HUES64 (cell line): ENCODE measurements at regions not wholly inside any gene's neighbourhood (a gene's known extent, or its start where the extent isn't known, plus 50 kb on each side); places are given as distances from the start of the nearest gene placed in this dataset.
"Not testable (repeated sequence)": the region's sequence is repeated elsewhere in the genome, so short reads cannot be mapped to it uniquely, and the experiment has no call there.

ENCODE experiments used
- H3K27ac ChIP-seq: 2 replicates; pipeline ENCODE4 v1.7.0; 2013; ENCODE audit warnings: low read depth, low read length, inconsistent platforms
- H3K27me3 ChIP-seq: 2 replicates; pipeline ENCODE4 v1.6.1; 2013; ENCODE audit warnings: mild to moderate bottlenecking, low read length; ENCODE audit not compliant: insufficient read depth
- H3K36me3 ChIP-seq: 2 replicates; pipeline ENCODE4 v1.6.1; 2013; ENCODE audit warnings: mild to moderate bottlenecking, low read length; ENCODE audit not compliant: insufficient read depth
- H3K4me1 ChIP-seq: 2 replicates; pipeline ENCODE4 v1.6.1; 2013; ENCODE audit warnings: mild to moderate bottlenecking, low read length, moderate library complexity; ENCODE audit not compliant: insufficient read depth
- H3K4me3 ChIP-seq: 2 replicates; pipeline ENCODE4 v1.5.1; 2013; ENCODE audit warnings: mild to moderate bottlenecking, low read length, moderate library complexity
- H3K9ac ChIP-seq: 2 replicates; pipeline ENCODE4 v1.6.1; 2013; ENCODE audit warnings: mild to moderate bottlenecking, low read depth, low read length
- H3K9me3 ChIP-seq: 2 replicates; pipeline ENCODE4 v1.6.1; 2013; ENCODE audit warnings: low read depth, low read length; ENCODE audit not compliant: insufficient read depth
- WGBS: fragments of 150-250, 120-280 bp; methylation state at CpG from one replicate; pipeline ENCODE4 v1.1.7; 2013; ENCODE audit warnings: missing lambda C conversion rate; 5-methylcytosine and 5-hydroxymethylcytosine counted together

- H3K36me3 ChIP-seq = no peaks in the 10 kb centered on the region
- H3K9ac ChIP-seq = no peak overlapping the region
- H3K4me1 ChIP-seq = no peaks in the 10 kb centered on the region
- no peak overlapping the region for H3K4me3 ChIP-seq
- no peaks in the 10 kb centered on the region for H3K27me3 ChIP-seq
- H3K9me3 ChIP-seq = no peaks in the 10 kb centered on the region
- WGBS = 94% methylated on average over 2 of the region's 2 CpGs
- H3K27ac ChIP-seq = no peak overlapping the region
Measured at GRCh38 chr6:128710315-128710714, 172.6 kb upstream of the LAMA2 start.

- Histone ChIP-seq H3K4me1 (no peaks in the 10 kb centered on the region), H3K9me3 (no peaks in the 10 kb centered on the region), H3K4me3 (no peak overlapping the region), H3K36me3 (no peaks in the 10 kb centered on the region), H3K9ac (no peak overlapping the region), H3K27ac (no peak overlapping the region), H3K27me3 (no peaks in the 10 kb centered on the region)
- WGBS = 98% methylated on average over 4 of the region's 4 CpGs
Measured at GRCh38 chr6:128704601-128705000, 178.3 kb upstream of the LAMA2 start.

DNA sequence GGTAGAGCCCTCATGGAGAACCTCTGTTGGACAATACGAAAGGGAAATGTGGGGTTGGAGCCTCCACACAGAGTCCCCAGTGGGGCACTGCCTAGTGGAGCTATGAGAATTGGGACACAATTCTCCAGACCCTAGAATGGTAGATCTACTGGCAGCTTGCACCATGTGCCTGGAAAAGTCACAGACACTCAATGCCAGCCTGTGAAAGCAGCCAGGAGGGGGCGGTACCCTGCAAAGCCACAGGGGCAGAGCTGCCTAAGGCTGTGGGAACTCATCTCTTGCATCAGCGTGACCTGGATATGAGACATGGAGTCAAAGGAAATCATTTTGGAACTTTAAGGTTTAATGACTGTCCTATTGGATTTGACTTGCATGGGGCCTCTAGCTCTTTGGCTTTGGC is 179.1 kb upstream of the LAMA2 start:
- not testable (repeated sequence) for H3K36me3 ChIP-seq, H3K9ac ChIP-seq, H3K4me1 ChIP-seq, H3K4me3 ChIP-seq, H3K9me3 ChIP-seq, H3K27me3 ChIP-seq, H3K27ac ChIP-seq
- 93% methylated on average over 3 of the region's 3 CpGs for WGBS

DNA sequence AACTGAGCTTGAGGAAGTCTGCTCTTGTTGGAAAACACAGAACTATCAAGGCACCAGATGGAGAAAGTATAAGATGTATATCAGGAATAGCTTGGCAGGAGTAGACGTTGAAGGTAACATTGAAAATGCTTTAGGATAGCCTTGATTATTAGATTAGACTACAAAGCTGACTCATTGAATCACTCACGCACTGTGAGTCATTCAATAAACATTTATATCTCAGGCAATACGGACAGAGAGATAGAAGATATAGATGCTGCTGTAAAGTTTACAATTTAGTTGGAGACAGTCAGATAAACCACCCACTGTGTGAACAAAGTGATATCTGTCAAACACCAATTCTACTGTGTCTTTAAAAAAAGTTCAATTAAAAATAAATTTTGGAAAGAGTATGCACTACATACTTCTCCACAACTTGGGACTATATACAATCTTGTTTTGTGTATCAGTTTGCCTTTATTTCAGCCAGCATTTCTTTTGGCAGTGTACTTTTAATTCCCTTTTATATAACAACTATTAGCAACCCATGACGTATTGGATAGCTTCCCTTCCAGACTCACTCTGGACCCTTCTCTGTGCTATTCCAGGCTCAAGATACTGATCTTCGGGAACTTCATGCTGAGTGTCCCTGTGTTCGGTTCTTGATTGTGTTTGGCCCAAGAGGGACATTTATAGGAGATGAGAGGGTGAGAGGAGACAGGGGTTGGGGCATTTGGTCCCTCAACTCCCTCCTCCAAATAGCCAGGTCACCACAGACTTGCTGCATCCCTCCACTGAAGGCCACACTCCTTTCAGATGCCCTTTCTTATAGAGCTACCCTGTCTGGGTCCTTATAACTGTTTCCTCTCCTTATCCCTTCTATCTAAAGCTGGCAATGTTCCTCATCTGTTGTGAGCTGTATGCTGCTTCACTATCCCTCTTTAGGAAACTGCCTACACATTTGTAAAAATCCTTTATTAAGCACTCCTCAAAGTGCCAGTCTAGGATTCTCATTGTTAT is 176.6 kb upstream of the PTPRK start:
- H3K9me3 ChIP-seq = no peaks in the 10 kb centered on the region
- H3K27ac ChIP-seq = no peak overlapping the region
- H3K36me3 ChIP-seq = no peaks in the 10 kb centered on the region
- H3K9ac ChIP-seq = no peak overlapping the region
- H3K4me1 ChIP-seq = no peaks in the 10 kb centered on the region
- no peak overlapping the region for H3K4me3 ChIP-seq
- no peaks in the 10 kb centered on the region for H3K27me3 ChIP-seq
- 93% methylated on average over 4 of the region's 6 CpGs for WGBS

GRCh38 chr6:128694303-128695009 is 174.1 kb upstream of the PTPRK start:
- Histone ChIP-seq H3K4me3 (no peak overlapping the region), H3K9me3 (no peaks in the 10 kb centered on the region), H3K9ac (no peak overlapping the region), H3K36me3 (no peaks in the 10 kb centered on the region), H3K4me1 (no peaks in the 10 kb centered on the region; the same call in 1 of the 2 replicates), H3K27ac (no peak overlapping the region), H3K27me3 (no peaks in the 10 kb centered on the region)
- 85% methylated on average over 1 of the region's 1 CpG for WGBS

GRCh38 chr6:128690063-128690462 is 169.7 kb upstream of the PTPRK start:
- Histone ChIP-seq H3K36me3 (no peaks in the 10 kb centered on the region), H3K27ac (no peak overlapping the region), H3K9me3 (no peaks in the 10 kb centered on the region), H3K4me1 (no peaks in the 10 kb centered on the region; the same call in 1 of the 2 replicates), H3K4me3 (no peak overlapping the region), H3K27me3 (no peaks in the 10 kb centered on the region), H3K9ac (no peak overlapping the region)
- WGBS = 90% methylated on average over 1 of the region's 3 CpGs

DNA sequence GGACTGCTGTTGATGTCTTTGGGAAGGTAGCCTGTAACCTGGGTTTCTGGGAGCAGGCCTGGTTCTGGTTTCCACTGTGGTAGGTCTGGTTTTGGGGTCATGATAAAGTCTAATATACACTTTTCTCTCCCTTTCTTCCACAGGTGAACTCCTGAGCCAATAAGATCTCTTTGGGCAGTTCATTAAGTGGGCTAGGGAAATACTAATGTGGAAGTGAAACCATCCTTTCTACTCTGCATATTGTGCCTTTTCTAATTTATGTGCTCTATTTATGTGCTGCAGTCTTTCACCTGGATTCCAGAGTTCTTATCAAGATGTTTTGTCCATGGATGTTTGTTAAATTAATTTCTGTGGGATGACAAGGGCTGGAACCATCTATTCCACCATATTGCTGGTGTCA is 165.7 kb upstream of the PTPRK start:
- no peaks in the 10 kb centered on the region for H3K27me3 ChIP-seq
- no peaks in the 10 kb centered on the region for H3K9me3 ChIP-seq
- no peaks in the 10 kb centered on the region; the same call in 1 of the 2 replicates for H3K4me1 ChIP-seq
- no peaks in the 10 kb centered on the region for H3K36me3 ChIP-seq
- H3K4me3 ChIP-seq = no peak overlapping the region
- H3K27ac ChIP-seq = no peak overlapping the region
- no peak overlapping the region for H3K9ac ChIP-seq

GRCh38 chr6:128676456-128676855 is 156.1 kb upstream of the PTPRK start:
- Histone ChIP-seq H3K27ac (no peak overlapping the region), H3K4me1 (no peaks in the 10 kb centered on the region), H3K9me3 (no peaks in the 10 kb centered on the region), H3K4me3 (no peak overlapping the region), H3K27me3 (no peaks in the 10 kb centered on the region), H3K9ac (no peak overlapping the region), H3K36me3 (no peaks in the 10 kb centered on the region)

- Histone ChIP-seq H3K4me1 (no peaks in the 10 kb centered on the region), H3K36me3 (no peaks in the 10 kb centered on the region), H3K27me3 (no peaks in the 10 kb centered on the region), H3K4me3 (no peak overlapping the region), H3K9ac (no peak overlapping the region), H3K27ac (no peak overlapping the region), H3K9me3 (no peaks in the 10 kb centered on the region)
- WGBS = 96% methylated on average over 2 of the region's 3 CpGs
Measured at GRCh38 chr6:128672023-128672422, 151.6 kb upstream of the PTPRK start.

DNA sequence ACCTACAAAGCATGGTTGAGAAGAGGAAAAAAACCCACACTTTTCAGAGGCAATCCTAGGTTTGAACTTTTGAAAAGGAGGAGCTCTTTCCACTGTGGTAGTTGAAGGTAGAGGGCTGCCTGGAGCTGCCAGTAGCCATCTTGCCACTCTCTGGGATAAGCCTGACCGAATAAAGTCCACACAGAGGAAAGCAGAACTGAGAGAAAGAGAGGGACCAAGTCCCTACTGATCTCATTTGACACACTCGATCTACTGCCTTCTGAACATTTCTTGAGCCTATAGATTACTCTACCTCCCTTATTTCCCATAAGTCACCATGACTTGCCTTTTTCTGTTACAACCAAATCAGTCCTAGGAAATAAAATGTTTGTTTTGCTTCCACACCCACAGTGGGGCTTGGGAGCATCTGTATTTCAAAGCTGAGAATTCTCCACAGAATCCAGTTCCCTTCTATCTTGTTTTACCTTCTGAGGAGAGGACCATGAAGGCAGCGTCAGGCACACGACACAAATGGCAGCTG is 147.0 kb upstream of the PTPRK start:
- H3K27ac ChIP-seq = no peak overlapping the region
- no peaks in the 10 kb centered on the region for H3K36me3 ChIP-seq
- 98% methylated on average over 4 of the region's 4 CpGs for WGBS
- no peak overlapping the region for H3K9ac ChIP-seq
- H3K27me3 ChIP-seq = no peaks in the 10 kb centered on the region
- no peaks in the 10 kb centered on the region for H3K9me3 ChIP-seq
- H3K4me3 ChIP-seq = no peak overlapping the region
- H3K4me1 ChIP-seq = no peaks in the 10 kb centered on the region

DNA sequence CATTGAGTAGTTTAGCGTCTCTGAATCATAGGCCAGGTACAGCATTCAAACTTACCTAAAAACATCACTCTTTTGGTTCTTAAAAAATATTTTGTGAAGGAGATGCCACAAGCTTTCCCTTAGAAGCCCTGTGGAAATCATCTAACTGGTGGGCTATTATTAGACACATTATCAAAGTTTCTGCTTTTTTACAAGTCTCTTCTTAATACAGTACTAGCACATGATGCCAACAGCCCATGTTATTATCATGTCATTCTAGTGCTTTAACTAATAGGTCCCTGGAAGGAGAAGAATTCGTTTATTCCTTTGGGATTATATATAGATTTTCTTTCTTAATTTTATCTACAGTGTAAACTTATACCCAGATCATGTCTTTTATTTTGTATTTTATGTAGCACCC is 146.0 kb upstream of the PTPRK start:
- Histone ChIP-seq H3K27me3 (no peaks in the 10 kb centered on the region), H3K9ac (no peak overlapping the region), H3K36me3 (no peaks in the 10 kb centered on the region), H3K27ac (no peak overlapping the region), H3K4me3 (no peak overlapping the region), H3K9me3 (no peaks in the 10 kb centered on the region), H3K4me1 (no peaks in the 10 kb centered on the region)
- WGBS = no CpG with 5 or more reads among the region's 2 CpGs
